Stimulated activated CD4-positive, alpha-beta T cell treated with anti-CD3 and anti-CD28 coated beads, TNF-alpha, amount 100 ng/mL, for 24 hours (primary cell): ENCODE measurements at regions not wholly inside any gene's neighbourhood (a gene's known extent, or its start where the extent isn't known, plus 50 kb on each side); places are given as distances from the start of the nearest gene placed in this dataset.

Experiments
- DNase-seq, 3 experiments: peaks; one replicate each; pipeline ENCODE4 v3.0.0-alpha.2; 2020; ENCODE audit warnings: low read depth in 3 of 3

- no peak for DNase-seq
Observed at GRCh38 chr5:105821800-105822199, 1848.9 kb downstream of the EFNA5 start.

- DNase-seq, result no peak
Observed at GRCh38 chr5:105817914-105818313, 1852.8 kb downstream of the EFNA5 start.

- DNase-seq, result no peak
Observed at GRCh38 chr5:105817416-105817815, 1853.3 kb downstream of the EFNA5 start.

- DNase-seq, result no peak
Observed at GRCh38 chr5:105816961-105817360, 1853.8 kb downstream of the EFNA5 start.

- no peak for DNase-seq
Observed at GRCh38 chr5:105812304-105812703, 1858.4 kb downstream of the EFNA5 start.

- DNase-seq, result no peak
Observed at GRCh38 chr5:105807951-105808350, 1862.8 kb downstream of the EFNA5 start.

GRCh38 chr5:105807290-105807689 lies 1863.4 kb downstream of the EFNA5 start:
- no peak for DNase-seq

GRCh38 chr5:105806596-105806995 lies 1864.1 kb downstream of the EFNA5 start:
- DNase-seq, result no peak

- DNase-seq, result no peak
Observed at GRCh38 chr5:105803431-105803830, 1867.3 kb downstream of the EFNA5 start.

GRCh38 chr5:105794578-105794977 lies 1876.2 kb downstream of the EFNA5 start:
- DNase-seq, result no peak

- no peak for DNase-seq
Observed at GRCh38 chr5:105789246-105789645, 1881.5 kb downstream of the EFNA5 start.

- no peak for DNase-seq
Observed at GRCh38 chr5:105783811-105784210, 1886.9 kb downstream of the EFNA5 start.

- no peak for DNase-seq
Observed at GRCh38 chr5:105782501-105782900, 1888.2 kb downstream of the EFNA5 start.

- DNase-seq, result no peak
Observed at GRCh38 chr5:105773241-105773640, 1897.5 kb downstream of the EFNA5 start.

GRCh38 chr5:105767267-105767666 lies 1903.5 kb downstream of the EFNA5 start:
- no peak for DNase-seq

GRCh38 chr5:105762728-105763127 lies 1908.0 kb downstream of the EFNA5 start:
- DNase-seq, result no peak

- no peak for DNase-seq
Observed at GRCh38 chr5:105754056-105754455, 1916.7 kb downstream of the EFNA5 start.

GRCh38 chr5:105752801-105753200 lies 1917.9 kb downstream of the EFNA5 start:
- no peak for DNase-seq

- no peak for DNase-seq
Observed at GRCh38 chr5:105751908-105752307, 1918.8 kb downstream of the EFNA5 start.

- DNase-seq, result no peak
Observed at GRCh38 chr5:105745111-105745510, 1925.6 kb downstream of the EFNA5 start.

- no peak for DNase-seq
Observed at GRCh38 chr5:105740242-105740641, 1930.5 kb downstream of the EFNA5 start.

GRCh38 chr5:105739732-105740131 lies 1931.0 kb downstream of the EFNA5 start:
- DNase-seq, result no peak

GRCh38 chr5:105735704-105736103 lies 1935.0 kb downstream of the EFNA5 start:
- DNase-seq, result no peak

GRCh38 chr5:105730982-105731381 lies 1939.8 kb downstream of the EFNA5 start:
- DNase-seq, result no peak

- no peak for DNase-seq
Observed at GRCh38 chr5:105726093-105726492, 1944.6 kb downstream of the EFNA5 start.
